H7 (cell line): ENCODE measurements at regions not wholly inside any gene's neighbourhood (a gene's known extent, or its start where the extent isn't known, plus 50 kb on each side); places are given as distances from the start of the nearest gene placed in this dataset.

Source experiments
- DNase-seq: peaks from one replicate; pipeline ENCODE4 v3.0.0; 2012
- H3K27me3 ChIP-seq: 2 replicates; pipeline ENCODE4 v1.6.0; 2011; ENCODE audit warnings: mild to moderate bottlenecking, low read length; ENCODE audit not compliant: control insufficient read depth, insufficient read depth
- H3K36me3 ChIP-seq: replicated peaks from 2 replicates; pipeline ENCODE4 v1.5.1; 2011; ENCODE audit warnings: low read length; ENCODE audit not compliant: control insufficient read depth, insufficient read depth
- H3K4me3 ChIP-seq: 2 replicates; pipeline ENCODE4 v1.5.1; 2011; ENCODE audit warnings: low read depth, mild to moderate bottlenecking, control low read depth, low read length, moderate library complexity; ENCODE audit not compliant: insufficient read depth

GRCh38 chr15:26477044-26477443 is 295.8 kb downstream of the GABRB3 start:
- no peak for DNase-seq
- Histone ChIP-seq H3K36me3 (no peaks in the 10 kb centered on the region), H3K27me3 (no peaks in the 10 kb centered on the region)

GRCh38 chr15:26475554-26475953 is 297.3 kb downstream of the GABRB3 start:
- H3K27me3 ChIP-seq: no peaks in the 10 kb centered on the region
- H3K36me3 ChIP-seq: no peaks in the 10 kb centered on the region
- no peak overlapping the region for H3K4me3 ChIP-seq
- DNase-seq: peak; percentile 15

More at GRCh38 chr15:26477044-26477443, 295.8 kb downstream of the GABRB3 start:
- H3K4me3 ChIP-seq: no peak overlapping the region

GRCh38 chr15:26472661-26473060 is 300.2 kb downstream of the GABRB3 start:
- no peak for DNase-seq
- H3K27me3 ChIP-seq: no peaks in the 10 kb centered on the region
- H3K4me3 ChIP-seq: no peak overlapping the region
- no peaks in the 10 kb centered on the region for H3K36me3 ChIP-seq

- Histone ChIP-seq H3K36me3 (no peaks in the 10 kb centered on the region), H3K27me3 (no peaks in the 10 kb centered on the region), H3K4me3 (no peak overlapping the region)
- DNase-seq: no peak
Measured at GRCh38 chr15:26461847-26462608, 310.8 kb downstream of the GABRB3 start.

- Histone ChIP-seq H3K4me3 (no peak overlapping the region), H3K36me3 (no peaks in the 10 kb centered on the region), H3K27me3 (no peaks in the 10 kb centered on the region)
- no peak for DNase-seq
Measured at GRCh38 chr15:26460165-26460564, 312.7 kb downstream of the GABRB3 start.

GRCh38 chr15:26455828-26456227 is 317.0 kb downstream of the GABRB3 start:
- no peak for DNase-seq
- no peaks in the 10 kb centered on the region for H3K36me3 ChIP-seq
- H3K4me3 ChIP-seq: no peak overlapping the region
- no peaks in the 10 kb centered on the region for H3K27me3 ChIP-seq

GRCh38 chr15:26453914-26454313 is 319.0 kb downstream of the GABRB3 start:
- Histone ChIP-seq H3K4me3 (no peak overlapping the region), H3K36me3 (no peaks in the 10 kb centered on the region), H3K27me3 (no peaks in the 10 kb centered on the region)
- DNase-seq: peak; percentile 30

- no peak for DNase-seq
- no peak overlapping the region for H3K4me3 ChIP-seq
- H3K27me3 ChIP-seq: no peaks in the 10 kb centered on the region
- no peaks in the 10 kb centered on the region for H3K36me3 ChIP-seq
Measured at GRCh38 chr15:26451995-26452394, 320.9 kb downstream of the GABRB3 start.

GRCh38 chr15:26449291-26449690 is 323.6 kb downstream of the GABRB3 start:
- peak; percentile 22 for DNase-seq
- Histone ChIP-seq H3K36me3 (no peaks in the 10 kb centered on the region), H3K27me3 (no peaks in the 10 kb centered on the region), H3K4me3 (no peak overlapping the region)

- Histone ChIP-seq H3K4me3 (no peak overlapping the region), H3K36me3 (no peaks in the 10 kb centered on the region), H3K27me3 (no peaks in the 10 kb centered on the region)
- no peak for DNase-seq
Measured at GRCh38 chr15:26443321-26443720, 329.5 kb downstream of the GABRB3 start.

- Histone ChIP-seq H3K27me3 (no peaks in the 10 kb centered on the region), H3K4me3 (no peak overlapping the region), H3K36me3 (no peaks in the 10 kb centered on the region)
- DNase-seq: no peak
Measured at GRCh38 chr15:26442680-26443079, 330.2 kb downstream of the GABRB3 start.

- Histone ChIP-seq H3K27me3 (no peaks in the 10 kb centered on the region), H3K4me3 (no peak overlapping the region), H3K36me3 (no peaks in the 10 kb centered on the region)
- no peak for DNase-seq
Measured at GRCh38 chr15:26439681-26440080, 333.2 kb downstream of the GABRB3 start.

- no peak for DNase-seq
- Histone ChIP-seq H3K36me3 (no peaks in the 10 kb centered on the region), H3K4me3 (no peak overlapping the region), H3K27me3 (no peaks in the 10 kb centered on the region)
Measured at GRCh38 chr15:26438718-26439117, 334.1 kb downstream of the GABRB3 start.

GRCh38 chr15:26438316-26438715 is 334.6 kb downstream of the GABRB3 start:
- no peak for DNase-seq
- H3K4me3 ChIP-seq: no peak overlapping the region
- no peaks in the 10 kb centered on the region for H3K36me3 ChIP-seq
- no peaks in the 10 kb centered on the region for H3K27me3 ChIP-seq

GRCh38 chr15:26433818-26434217 is 339.0 kb downstream of the GABRB3 start:
- H3K27me3 ChIP-seq: no peaks in the 10 kb centered on the region
- DNase-seq: no peak
- no peak overlapping the region for H3K4me3 ChIP-seq
- no peaks in the 10 kb centered on the region for H3K36me3 ChIP-seq

- H3K36me3 ChIP-seq: no peaks in the 10 kb centered on the region
- DNase-seq: no peak
- no peak overlapping the region for H3K4me3 ChIP-seq
- no peaks in the 10 kb centered on the region for H3K27me3 ChIP-seq
Measured at GRCh38 chr15:26433060-26433459, 339.8 kb downstream of the GABRB3 start.
